NT2/D1 (cell line): ENCODE measurements at regions not wholly inside any gene's neighbourhood (a gene's known extent, or its start where the extent isn't known, plus 50 kb on each side); places are given as distances from the start of the nearest gene placed in this dataset.

ENCODE experiments used
- SUZ12 ChIP-seq: IDR thresholded peaks from 2 replicates; pipeline ENCODE4 v1.6.1; 2011; ENCODE audit not compliant: insufficient read length, insufficient read depth; ENCODE audit errors: extremely low read depth
- YY1 ChIP-seq: IDR thresholded peaks from 2 replicates; pipeline ENCODE4 v1.6.1; 2011; ENCODE audit not compliant: insufficient read length, insufficient read depth
- ZNF274 ChIP-seq: IDR thresholded peaks from 2 replicates; pipeline ENCODE4 v1.6.1; 2011; ENCODE audit warnings: mild to moderate bottlenecking, low read depth, low read length

GRCh38 chr6:16078064-16078463 is 50.8 kb upstream of the MYLIP start:
- TF ChIP-seq YY1 (no peak), ZNF274 (no peak), SUZ12 (no peak)
